Hepatocyte (in vitro differentiated cells): ENCODE measurements at regions not wholly inside any gene's neighbourhood (a gene's known extent, or its start where the extent isn't known, plus 50 kb on each side); places are given as distances from the start of the nearest gene placed in this dataset.

ENCODE experiments used
- DNase-seq: peaks from one replicate; pipeline ENCODE4 v3.0.0-alpha.2; 2016; ENCODE audit warnings: low spot score
- H2AFZ ChIP-seq: fragments of 200-600 bp; sonication (generic); 2 replicates; pipeline ENCODE4 v1.6.0; 2016; ENCODE audit warnings: antibody characterized with exemption, mild to moderate bottlenecking
- H3K27ac ChIP-seq: fragments of 200-600 bp; sonication (generic); 2 replicates; pipeline ENCODE4 v1.5.1; 2016; ENCODE audit warnings: mild to moderate bottlenecking
- H3K27me3 ChIP-seq: fragments of 200-600 bp; sonication (generic); 2 replicates; pipeline ENCODE4 v1.6.1; 2016
- H3K36me3 ChIP-seq: fragments of 200-600 bp; sonication (generic); replicated peaks from 2 replicates; pipeline ENCODE4 v1.5.1; 2016; ENCODE audit warnings: low read depth; ENCODE audit not compliant: insufficient read depth
- H3K4me1 ChIP-seq: fragments of 200-600 bp; sonication (generic); 2 replicates; pipeline ENCODE4 v1.5.1; 2016; ENCODE audit warnings: mild to moderate bottlenecking, moderate library complexity; ENCODE audit not compliant: insufficient read depth
- H3K4me2 ChIP-seq: fragments of 200-600 bp; sonication (generic); 2 replicates; pipeline ENCODE4 v1.6.0; 2016
- H3K4me3 ChIP-seq: fragments of 200-600 bp; sonication (generic); 2 replicates; pipeline ENCODE4 v1.5.1; 2016; ENCODE audit warnings: mild to moderate bottlenecking
- H3K79me2 ChIP-seq: fragments of 200-600 bp; sonication (generic); 2 replicates; pipeline ENCODE4 v1.6.0; 2017; ENCODE audit warnings: mild to moderate bottlenecking
- H3K9me2 ChIP-seq: fragments of 200-600 bp; sonication (generic); replicated peaks from 2 replicates; pipeline ENCODE4 v1.6.0; 2017; ENCODE audit warnings: mild to moderate bottlenecking; ENCODE audit not compliant: insufficient read depth
- H3K9me3 ChIP-seq: fragments of 200-600 bp; sonication (generic); 2 replicates; pipeline ENCODE4 v1.5.1; 2016; ENCODE audit warnings: low read depth, mild to moderate bottlenecking
- H4K20me1 ChIP-seq: fragments of 200-600 bp; sonication (generic); 2 replicates; pipeline ENCODE4 v1.6.0; 2016; ENCODE audit warnings: mild to moderate bottlenecking; ENCODE audit not compliant: insufficient read depth, poor library complexity, severe bottlenecking
- EZH2 ChIP-seq: fragments of 200-600 bp; sonication (generic); IDR thresholded peaks from 2 replicates; pipeline ENCODE4 v1.6.1; 2016; ENCODE audit warnings: antibody characterized with exemption, mild to moderate bottlenecking, borderline replicate concordance
- EZH2phosphoT487 ChIP-seq: fragments of 200-600 bp; sonication (generic); IDR thresholded peaks from one replicate; pipeline ENCODE4 v1.6.1; 2018; ENCODE audit warnings: antibody characterized with exemption, mild to moderate bottlenecking, low read depth, moderate library complexity; ENCODE audit not compliant: unreplicated experiment, severe bottlenecking
- WGBS: methylation state at CpG from one replicate; pipeline ENCODE4 v1.1.6; 2016; ENCODE audit warnings: low lambda C conversion rate; ENCODE audit errors: missing lambda C conversion rate; 5-methylcytosine and 5-hydroxymethylcytosine counted together
- TF ChIP-seq, protein P1 (sequence below): fragments of 200-600 bp; sonication (generic); IDR thresholded peaks from 2 replicates; pipeline ENCODE4 v1.5.1; 2016; ENCODE audit warnings: antibody characterized with exemption, mild to moderate bottlenecking; ENCODE audit not compliant: poor library complexity

DNA sequence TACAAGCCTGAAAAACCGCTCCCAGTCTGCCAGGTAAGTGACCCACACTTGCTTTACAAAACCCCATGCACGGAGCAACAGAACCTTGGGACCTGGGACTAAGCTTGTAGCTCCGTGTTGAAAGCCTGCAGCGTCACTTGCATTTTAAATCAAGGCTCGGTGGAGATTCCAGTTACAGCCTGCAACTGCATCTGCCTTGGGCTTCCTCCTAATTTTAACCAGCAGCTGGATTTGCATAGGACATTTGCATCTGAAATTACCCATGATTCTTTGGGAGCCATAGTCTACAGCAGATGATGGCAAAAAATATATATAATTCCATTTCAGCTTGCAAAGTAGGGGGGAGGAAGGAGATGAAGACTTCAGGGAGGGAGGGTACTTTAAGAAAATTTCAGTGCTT, 62.4 kb upstream of the IGSF21 start:
- 65% methylated on average over 5 of the region's 5 CpGs for WGBS
- Histone ChIP-seq H3K9me2 (no peaks in the 10 kb centered on the region), H3K4me2 (no peak overlapping the region), H3K4me1 (no peaks in the 10 kb centered on the region), H2AFZ (no peak overlapping the region), H3K36me3 (no peaks in the 10 kb centered on the region), H3K79me2 (no peaks in the 10 kb centered on the region), H3K27me3 (peaks cover 3% of the 10 kb centered on the region), H3K9me3 (no peaks in the 10 kb centered on the region), H4K20me1 (no peaks in the 10 kb centered on the region), H3K4me3 (no peak overlapping the region), H3K27ac (no peak overlapping the region)
- DNase-seq, result no peak
- TF ChIP-seq, protein P1, sequence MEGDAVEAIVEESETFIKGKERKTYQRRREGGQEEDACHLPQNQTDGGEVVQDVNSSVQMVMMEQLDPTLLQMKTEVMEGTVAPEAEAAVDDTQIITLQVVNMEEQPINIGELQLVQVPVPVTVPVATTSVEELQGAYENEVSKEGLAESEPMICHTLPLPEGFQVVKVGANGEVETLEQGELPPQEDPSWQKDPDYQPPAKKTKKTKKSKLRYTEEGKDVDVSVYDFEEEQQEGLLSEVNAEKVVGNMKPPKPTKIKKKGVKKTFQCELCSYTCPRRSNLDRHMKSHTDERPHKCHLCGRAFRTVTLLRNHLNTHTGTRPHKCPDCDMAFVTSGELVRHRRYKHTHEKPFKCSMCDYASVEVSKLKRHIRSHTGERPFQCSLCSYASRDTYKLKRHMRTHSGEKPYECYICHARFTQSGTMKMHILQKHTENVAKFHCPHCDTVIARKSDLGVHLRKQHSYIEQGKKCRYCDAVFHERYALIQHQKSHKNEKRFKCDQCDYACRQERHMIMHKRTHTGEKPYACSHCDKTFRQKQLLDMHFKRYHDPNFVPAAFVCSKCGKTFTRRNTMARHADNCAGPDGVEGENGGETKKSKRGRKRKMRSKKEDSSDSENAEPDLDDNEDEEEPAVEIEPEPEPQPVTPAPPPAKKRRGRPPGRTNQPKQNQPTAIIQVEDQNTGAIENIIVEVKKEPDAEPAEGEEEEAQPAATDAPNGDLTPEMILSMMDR, result no peak
- TF ChIP-seq EZH2phosphoT487 (no peak), EZH2 (no peak)

DNA sequence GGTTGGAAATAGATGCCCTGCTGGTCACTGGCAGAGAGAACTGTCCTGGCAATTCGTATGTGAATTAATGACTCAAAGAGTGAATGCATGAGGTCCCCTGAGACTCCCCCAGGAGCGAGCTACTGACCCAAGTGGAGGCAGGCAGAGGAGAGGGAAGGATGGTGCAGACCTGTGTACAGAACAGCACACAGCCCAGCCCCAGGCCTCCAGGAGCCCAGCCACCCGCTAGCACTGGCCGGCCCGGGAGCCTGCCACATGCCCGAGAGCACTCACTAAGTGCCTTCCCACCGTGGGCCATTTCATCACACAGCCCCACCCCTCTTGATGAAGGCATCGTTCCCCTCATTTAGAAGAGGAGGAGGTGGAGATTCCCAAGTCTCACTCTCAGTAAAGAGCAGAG, 62.0 kb upstream of the IGSF21 start:
- DNase-seq, result no peak
- Histone ChIP-seq H3K27me3 (peaks cover 3% of the 10 kb centered on the region), H3K9me3 (no peaks in the 10 kb centered on the region), H3K27ac (no peak overlapping the region), H3K79me2 (no peaks in the 10 kb centered on the region), H3K4me3 (no peak overlapping the region), H3K9me2 (no peaks in the 10 kb centered on the region), H2AFZ (no peak overlapping the region), H3K4me1 (no peaks in the 10 kb centered on the region), H3K4me2 (no peak overlapping the region), H4K20me1 (no peaks in the 10 kb centered on the region), H3K36me3 (no peaks in the 10 kb centered on the region)
- TF ChIP-seq EZH2phosphoT487 (no peak), EZH2 (no peak)
- TF ChIP-seq, protein P1, result no peak
- 74% methylated on average over 8 of the region's 8 CpGs for WGBS

DNA sequence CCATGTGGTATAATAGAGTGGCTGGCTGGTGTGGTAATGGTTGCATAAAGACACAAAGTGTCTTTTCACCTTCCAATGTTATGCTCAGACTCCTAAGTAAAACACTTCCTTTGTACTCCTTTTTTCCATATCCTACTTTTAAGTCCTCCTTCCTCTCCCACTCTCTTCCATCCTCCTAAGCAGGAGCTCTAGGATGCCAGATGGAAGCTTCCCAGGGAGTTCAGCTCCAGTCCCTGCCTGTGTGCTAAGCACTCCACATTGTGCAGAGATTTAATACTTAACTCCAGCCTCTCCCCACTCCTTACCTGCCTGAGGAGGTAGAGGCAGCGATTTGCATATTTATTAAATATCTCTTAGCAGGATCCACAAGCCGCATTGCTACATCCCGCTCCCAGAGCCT, 60.5 kb upstream of the IGSF21 start:
- Histone ChIP-seq H3K27ac (no peak overlapping the region), H3K4me2 (no peak overlapping the region), H3K9me3 (no peaks in the 10 kb centered on the region), H3K4me3 (no peak overlapping the region), H3K27me3 (peaks cover 9% of the 10 kb centered on the region), H3K4me1 (no peaks in the 10 kb centered on the region), H4K20me1 (no peaks in the 10 kb centered on the region), H2AFZ (no peak overlapping the region), H3K9me2 (no peaks in the 10 kb centered on the region), H3K79me2 (no peaks in the 10 kb centered on the region), H3K36me3 (no peaks in the 10 kb centered on the region)
- no peak for DNase-seq
- TF ChIP-seq EZH2phosphoT487 (no peak), EZH2 (no peak)
- TF ChIP-seq, protein P1, result no peak
- 89% methylated on average over 3 of the region's 3 CpGs for WGBS

DNA sequence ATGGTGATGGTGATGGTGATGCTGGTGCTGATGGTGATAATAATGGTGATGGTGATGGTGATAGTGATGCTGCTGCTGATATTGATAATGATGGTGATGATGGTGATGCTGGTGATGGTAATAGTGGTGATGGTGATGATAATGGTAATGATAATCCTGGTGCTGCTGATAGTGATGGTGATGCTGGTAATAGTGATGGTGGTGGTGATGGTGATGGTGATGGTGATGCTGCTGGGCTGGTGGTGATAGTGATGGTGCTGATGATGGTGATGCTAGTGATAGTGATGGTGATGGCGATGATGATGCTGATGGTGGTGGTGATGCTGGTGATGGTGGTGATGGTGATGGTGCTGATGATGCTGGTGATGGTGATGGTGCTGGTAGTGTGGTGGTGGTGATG, 58.4 kb upstream of the IGSF21 start:
- 100% methylated on average over 1 of the region's 1 CpG for WGBS
- no peaks in the 10 kb centered on the region for H3K36me3 ChIP-seq

More for the DNA sequence above, 58.4 kb upstream of the IGSF21 start:
- DNase-seq, result no peak
- no peaks in the 10 kb centered on the region for H3K9me3 ChIP-seq
- no peak overlapping the region for H3K4me2 ChIP-seq
- no peaks in the 10 kb centered on the region for H3K79me2 ChIP-seq
- peaks cover 21% of the 10 kb centered on the region for H3K27me3 ChIP-seq
- TF ChIP-seq EZH2phosphoT487 (no peak), EZH2 (no peak)
- TF ChIP-seq, protein P1, result no peak
- no peak overlapping the region for H2AFZ ChIP-seq
- no peak overlapping the region for H3K27ac ChIP-seq
- H4K20me1 ChIP-seq, result no peaks in the 10 kb centered on the region
- no peaks in the 10 kb centered on the region for H3K4me1 ChIP-seq
- no peaks in the 10 kb centered on the region for H3K9me2 ChIP-seq
- H3K4me3 ChIP-seq, result no peak overlapping the region
